SJCRH30 (cell line): ENCODE measurements at regions not wholly inside any gene's neighbourhood (a gene's known extent, or its start where the extent isn't known, plus 50 kb on each side); places are given as distances from the start of the nearest gene placed in this dataset.

ENCODE experiments used
- DNase-seq, 2 experiments: peaks; one replicate each; pipeline ENCODE4 v3.0.0-alpha.2; 2015 to 2020
- H3K27ac ChIP-seq: fragments of 250-450 bp; sonication (Bioruptor Pico); 2 replicates; pipeline ENCODE4 v1.5.1; 2020; ENCODE audit warnings: mild to moderate bottlenecking, moderate library complexity
- H3K27me3 ChIP-seq: fragments of 250-450 bp; sonication (Bioruptor Pico); 2 replicates; pipeline ENCODE4 v1.5.1; 2020; ENCODE audit warnings: mild to moderate bottlenecking, moderate library complexity
- H3K36me3 ChIP-seq: fragments of 250-450 bp; sonication (Bioruptor Pico); 2 replicates; pipeline ENCODE4 v1.5.1; 2020; ENCODE audit warnings: mild to moderate bottlenecking, moderate library complexity
- H3K4me1 ChIP-seq: fragments of 250-450 bp; sonication (Bioruptor Pico); 2 replicates; pipeline ENCODE4 v1.5.1; 2020; ENCODE audit warnings: mild to moderate bottlenecking, moderate library complexity
- H3K4me3 ChIP-seq: fragments of 250-450 bp; sonication (Bioruptor Pico); 2 replicates; pipeline ENCODE4 v1.5.1; 2020; ENCODE audit warnings: mild to moderate bottlenecking, moderate library complexity
- H3K9me3 ChIP-seq: fragments of 250-450 bp; sonication (Bioruptor Pico); replicated peaks from 2 replicates; pipeline ENCODE4 v1.5.1; 2020; ENCODE audit warnings: mild to moderate bottlenecking, moderate library complexity

DNA sequence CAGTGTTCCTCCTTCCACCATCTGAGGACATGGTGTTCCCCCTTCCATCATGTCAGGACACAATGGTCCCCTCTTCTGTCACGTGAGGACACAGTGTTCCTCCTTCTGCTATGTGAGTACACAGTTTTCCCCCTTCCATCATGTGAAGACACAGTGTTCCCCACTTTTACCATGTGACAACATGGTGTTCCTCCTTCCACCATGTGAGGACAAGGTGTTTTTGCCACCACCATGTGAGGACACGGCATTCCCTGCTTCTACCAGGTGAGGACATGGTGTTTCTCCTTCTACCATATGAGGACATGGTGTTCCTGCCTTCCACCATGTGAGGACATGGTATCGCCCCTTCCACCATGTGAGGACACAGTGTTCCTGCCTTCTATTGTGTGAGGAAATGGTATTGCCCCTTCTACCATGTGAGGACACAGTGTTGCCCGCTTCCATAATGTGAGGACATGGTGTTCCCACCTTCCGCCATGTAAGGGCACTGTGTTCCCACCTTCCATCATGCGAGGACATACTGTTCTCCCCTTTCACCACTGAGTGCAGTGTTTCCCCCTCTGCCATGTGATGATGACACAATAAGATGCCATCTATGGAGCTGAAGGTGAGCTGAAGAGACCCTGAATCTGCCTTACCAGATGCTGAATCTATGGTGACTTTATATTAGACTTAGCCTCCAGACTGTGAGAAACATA lies 132.3 kb downstream of the FCRL5 start:
- no peaks in the 10 kb centered on the region for H3K4me1 ChIP-seq
- no peak overlapping the region for H3K4me3 ChIP-seq
- no peaks in the 10 kb centered on the region for H3K9me3 ChIP-seq
- no peaks in the 10 kb centered on the region for H3K27me3 ChIP-seq
- DNase-seq = no peak
- H3K27ac ChIP-seq = no peak overlapping the region
- H3K36me3 ChIP-seq = no peaks in the 10 kb centered on the region

DNA sequence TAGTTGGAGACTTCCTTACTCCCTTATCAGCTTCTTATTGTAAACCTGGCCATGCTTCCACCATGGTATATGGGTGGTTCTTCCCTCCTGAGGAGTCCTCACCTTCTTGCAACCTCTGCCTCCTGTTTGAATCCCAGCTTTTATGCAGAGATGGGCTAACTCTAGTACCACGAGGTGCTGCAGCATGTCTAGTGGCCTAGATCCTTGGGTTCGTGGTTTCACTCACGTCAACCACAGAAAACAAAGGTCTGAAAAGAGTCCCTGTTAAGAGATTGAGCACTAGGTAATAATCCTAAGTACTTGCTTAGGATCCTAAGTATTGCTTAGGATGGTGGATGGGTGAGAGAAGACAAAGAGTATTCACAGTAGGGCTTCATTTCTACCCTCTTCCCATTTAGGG lies 133.7 kb downstream of the FCRL5 start:
- no peaks in the 10 kb centered on the region for H3K4me1 ChIP-seq

DNA sequence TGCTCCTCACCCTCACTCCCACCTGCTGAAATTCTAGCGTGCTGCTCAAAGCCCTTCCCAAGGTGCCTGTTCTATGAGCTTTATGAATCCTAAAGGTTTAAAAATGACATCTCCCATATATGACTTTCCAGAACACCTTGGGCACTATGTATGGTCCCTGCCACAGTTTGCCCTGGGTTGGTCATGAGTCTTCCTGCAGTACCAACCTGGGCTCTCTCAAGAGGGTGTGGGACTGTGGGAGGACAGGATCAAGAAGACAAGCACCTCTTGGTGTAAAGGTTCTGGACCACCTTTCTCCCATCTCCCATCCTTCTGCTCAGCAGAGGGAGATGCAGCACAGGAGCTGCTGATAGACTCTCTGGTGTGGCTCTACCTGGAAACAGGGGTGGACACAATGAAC lies 134.1 kb downstream of the FCRL5 start:
- Histone ChIP-seq H3K9me3 (no peaks in the 10 kb centered on the region), H3K4me1 (no peaks in the 10 kb centered on the region), H3K4me3 (no peak overlapping the region), H3K27ac (no peak overlapping the region), H3K27me3 (no peaks in the 10 kb centered on the region), H3K36me3 (no peaks in the 10 kb centered on the region)
- DNase-seq = no peak

More for the DNA sequence above, 133.7 kb downstream of the FCRL5 start:
- DNase-seq = no peak
- Histone ChIP-seq H3K4me3 (no peak overlapping the region), H3K27ac (no peak overlapping the region), H3K9me3 (no peaks in the 10 kb centered on the region), H3K36me3 (no peaks in the 10 kb centered on the region), H3K27me3 (no peaks in the 10 kb centered on the region)

DNA sequence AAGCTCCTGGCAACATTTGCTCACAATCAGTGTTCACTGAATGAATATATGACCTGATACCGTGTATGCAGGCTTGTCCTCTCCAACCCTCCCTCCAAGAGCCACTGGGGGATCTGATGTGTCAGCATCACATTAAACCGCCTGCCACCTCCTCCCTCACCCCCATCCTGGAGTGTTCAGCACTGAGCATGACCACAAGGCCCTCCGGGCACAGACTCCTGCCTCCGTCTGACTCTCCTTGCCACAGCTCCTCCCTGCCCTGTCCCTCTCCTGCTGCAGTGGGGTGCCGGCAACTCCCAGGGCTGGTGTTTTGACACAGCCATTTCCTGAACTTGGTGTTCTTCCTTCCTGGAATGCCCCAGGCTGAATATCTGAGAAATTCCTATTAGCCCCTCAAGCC lies 136.7 kb downstream of the FCRL5 start:
- no peak overlapping the region for H3K27ac ChIP-seq
- no peaks in the 10 kb centered on the region for H3K36me3 ChIP-seq
- no peaks in the 10 kb centered on the region for H3K9me3 ChIP-seq
- H3K27me3 ChIP-seq = no peaks in the 10 kb centered on the region
- no peak overlapping the region for H3K4me3 ChIP-seq
- DNase-seq = no peak
- no peaks in the 10 kb centered on the region for H3K4me1 ChIP-seq

DNA sequence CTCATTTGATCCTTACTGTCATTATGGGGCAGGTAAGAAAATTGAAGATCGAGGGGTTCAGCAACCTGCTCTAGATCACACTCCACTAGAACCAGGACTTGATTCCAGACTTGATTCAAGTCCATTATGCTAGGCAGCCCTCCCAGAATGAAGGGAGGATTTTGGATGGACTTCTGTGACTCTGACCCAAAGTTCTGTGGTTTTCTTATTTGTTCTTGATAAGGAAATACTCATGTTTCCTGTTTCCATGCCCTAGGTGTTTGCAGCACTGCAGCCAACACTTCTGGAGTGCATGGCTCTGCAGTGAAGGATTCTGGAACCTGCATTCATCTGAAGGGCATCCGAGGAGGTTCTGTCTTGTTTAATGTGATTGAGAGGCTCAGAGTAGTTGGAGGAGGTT lies 140.0 kb downstream of the FCRL5 start:
- no peaks in the 10 kb centered on the region for H3K27me3 ChIP-seq
- H3K27ac ChIP-seq = no peak overlapping the region
- H3K4me1 ChIP-seq = no peaks in the 10 kb centered on the region
- H3K9me3 ChIP-seq = no peaks in the 10 kb centered on the region
- no peak for DNase-seq
- H3K36me3 ChIP-seq = no peaks in the 10 kb centered on the region
- H3K4me3 ChIP-seq = no peak overlapping the region

DNA sequence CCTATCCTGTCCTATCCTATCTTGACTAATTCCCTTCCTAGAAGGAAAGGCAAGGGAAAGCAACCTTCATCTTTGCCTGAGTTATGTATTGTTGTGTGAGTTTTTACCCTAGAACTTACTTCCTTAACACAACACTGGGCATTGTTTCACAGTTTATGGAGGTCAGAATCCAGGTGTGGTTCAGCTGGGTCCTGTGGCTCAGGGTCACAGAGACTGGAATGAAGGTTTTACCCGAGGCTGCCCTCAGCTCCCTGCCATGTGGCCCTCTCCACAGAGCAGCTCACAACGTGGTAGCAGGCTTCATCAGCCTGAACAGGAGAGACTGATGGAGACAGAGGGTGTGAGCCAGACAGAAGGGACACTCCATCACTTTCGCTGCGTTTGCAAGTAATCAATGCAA lies 140.5 kb downstream of the FCRL5 start:
- Histone ChIP-seq H3K36me3 (no peaks in the 10 kb centered on the region), H3K9me3 (no peaks in the 10 kb centered on the region), H3K4me3 (no peak overlapping the region), H3K27me3 (no peaks in the 10 kb centered on the region), H3K4me1 (no peaks in the 10 kb centered on the region), H3K27ac (no peak overlapping the region)
- no peak for DNase-seq

DNA sequence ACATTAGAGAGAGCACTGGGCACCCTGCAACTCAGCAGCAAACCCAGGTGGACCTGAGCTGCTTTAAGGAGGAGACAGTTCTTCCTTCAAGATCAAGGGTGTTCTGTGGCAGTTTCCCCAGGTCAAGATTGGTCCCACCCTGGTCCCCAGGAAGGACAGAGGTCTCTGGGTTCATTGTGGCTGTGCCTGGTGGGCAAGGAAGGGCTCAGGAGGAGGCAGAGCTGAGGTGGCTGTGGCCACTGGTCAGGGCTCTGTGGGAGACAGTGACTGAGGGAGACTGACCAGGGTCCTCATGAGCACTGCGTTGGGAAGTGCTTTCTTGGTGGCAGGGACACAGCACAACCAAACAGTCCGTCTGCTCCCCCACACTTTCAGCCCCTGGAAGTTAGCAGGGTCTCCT lies 141.3 kb downstream of the FCRL5 start:
- Histone ChIP-seq H3K4me3 (no peak overlapping the region), H3K27ac (no peak overlapping the region), H3K9me3 (no peaks in the 10 kb centered on the region), H3K4me1 (no peaks in the 10 kb centered on the region), H3K36me3 (no peaks in the 10 kb centered on the region), H3K27me3 (no peaks in the 10 kb centered on the region)
- DNase-seq = no peak

DNA sequence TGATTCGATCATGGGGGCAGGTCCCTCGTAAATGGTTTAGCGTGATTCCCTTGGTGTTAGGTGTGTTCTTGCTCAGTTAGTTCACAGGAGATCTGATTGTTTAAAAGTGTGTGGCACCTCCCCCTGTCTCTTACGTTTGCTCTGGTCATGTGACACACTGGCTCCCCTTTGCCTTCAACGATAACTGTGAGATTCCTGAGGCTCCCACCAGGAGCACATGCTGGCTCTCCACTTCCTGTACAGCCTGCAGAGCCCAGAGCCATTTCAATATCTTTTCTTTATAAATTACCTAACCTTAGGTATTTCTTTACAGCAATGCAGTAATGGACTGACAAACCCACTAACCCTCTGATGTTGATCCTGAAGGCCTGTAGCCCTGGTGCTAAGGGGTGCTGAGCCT lies 141.9 kb downstream of the FCRL5 start:
- no peak overlapping the region for H3K27ac ChIP-seq
- H3K4me3 ChIP-seq = no peak overlapping the region
- DNase-seq = no peak
- H3K36me3 ChIP-seq = no peaks in the 10 kb centered on the region
- H3K27me3 ChIP-seq = no peaks in the 10 kb centered on the region
- H3K9me3 ChIP-seq = no peaks in the 10 kb centered on the region
- H3K4me1 ChIP-seq = no peaks in the 10 kb centered on the region

DNA sequence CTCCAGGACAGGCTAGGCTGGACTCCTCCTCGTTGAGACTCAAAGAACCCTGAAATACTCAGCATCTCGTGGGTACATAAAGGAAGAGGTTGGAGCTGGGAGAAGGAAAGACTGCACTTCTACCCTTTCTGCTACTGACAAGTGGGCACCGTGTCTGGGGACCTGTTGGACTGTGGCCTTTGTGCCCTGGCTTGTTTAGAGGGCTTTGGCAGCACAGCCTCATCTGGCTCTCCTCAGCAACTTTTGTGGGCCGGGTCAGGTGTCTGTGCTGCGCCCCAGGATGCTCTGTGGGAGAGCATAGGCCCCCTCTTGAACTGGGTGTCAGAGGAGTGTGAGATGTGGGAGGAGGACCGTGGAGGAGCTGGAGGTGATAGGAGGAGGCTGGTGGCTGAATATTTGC lies 142.4 kb downstream of the FCRL5 start:
- DNase-seq = no peak
- no peak overlapping the region for H3K27ac ChIP-seq
- no peaks in the 10 kb centered on the region for H3K9me3 ChIP-seq
- no peak overlapping the region for H3K4me3 ChIP-seq
- H3K36me3 ChIP-seq = no peaks in the 10 kb centered on the region
- H3K27me3 ChIP-seq = 0 out of 2 replicates have a peak, but pooled peaks cover 2% of the 10 kb centered on the region
- H3K4me1 ChIP-seq = no peaks in the 10 kb centered on the region

DNA sequence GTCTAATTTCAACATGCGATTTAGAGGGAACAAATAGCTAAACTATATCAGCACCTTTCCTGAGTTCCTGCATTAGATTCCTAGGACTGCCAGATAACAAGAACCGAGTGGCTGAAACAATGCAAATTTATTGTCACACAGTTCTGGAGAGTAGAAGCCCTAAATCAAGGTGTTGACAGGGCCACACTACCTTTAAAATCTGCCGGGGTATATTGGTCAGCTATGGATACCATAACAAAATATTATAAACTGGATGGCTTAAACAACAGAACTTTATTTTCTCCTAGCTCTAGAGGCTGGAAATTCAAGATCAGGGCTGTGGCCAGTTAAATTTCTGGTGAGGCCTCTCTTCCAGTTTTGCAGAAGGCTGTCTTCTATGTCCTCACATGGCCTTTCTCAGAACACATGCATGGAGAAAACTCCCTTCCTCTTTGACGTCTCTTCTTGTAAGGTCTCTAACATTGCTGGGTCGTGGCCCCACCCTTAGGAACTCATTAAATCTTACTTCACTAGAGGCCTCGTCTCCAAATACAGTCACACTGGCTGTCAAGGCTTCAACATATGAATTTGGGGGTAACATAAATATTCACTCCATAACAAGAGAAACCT lies 144.3 kb downstream of the FCRL5 start:
- H3K9me3 ChIP-seq = no peaks in the 10 kb centered on the region
- no peaks in the 10 kb centered on the region for H3K36me3 ChIP-seq
- H3K27me3 ChIP-seq = 0 out of 2 replicates have a peak, but pooled peaks cover 2% of the 10 kb centered on the region
- H3K27ac ChIP-seq = no peak overlapping the region
- no peak for DNase-seq
- H3K4me1 ChIP-seq = no peaks in the 10 kb centered on the region
- no peak overlapping the region for H3K4me3 ChIP-seq

DNA sequence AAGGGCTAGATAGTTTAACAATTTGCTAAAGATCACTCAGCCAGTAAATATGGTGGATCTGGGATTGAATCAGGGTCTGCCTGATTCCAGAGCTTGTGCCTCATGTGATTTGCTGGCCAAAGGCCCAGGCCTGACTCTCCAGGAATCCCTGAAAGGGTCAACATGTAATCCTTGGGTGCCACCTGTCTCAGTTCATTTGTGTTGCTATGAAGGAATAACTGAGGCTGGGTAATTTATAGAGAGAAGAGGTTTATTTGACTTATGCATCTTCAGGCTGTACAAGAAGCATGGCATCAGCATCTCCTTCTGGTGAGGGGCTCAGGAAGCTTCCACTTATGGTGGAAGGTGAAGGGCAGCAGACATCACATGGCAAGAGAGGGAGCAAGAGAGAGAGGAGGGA lies 144.9 kb downstream of the FCRL5 start:
- no peaks in the 10 kb centered on the region for H3K9me3 ChIP-seq
- H3K4me1 ChIP-seq = no peaks in the 10 kb centered on the region
- H3K4me3 ChIP-seq = no peak overlapping the region
- DNase-seq = no peak
- H3K27ac ChIP-seq = no peak overlapping the region
- no peaks in the 10 kb centered on the region for H3K36me3 ChIP-seq
- 0 out of 2 replicates have a peak, but pooled peaks cover 2% of the 10 kb centered on the region for H3K27me3 ChIP-seq

DNA sequence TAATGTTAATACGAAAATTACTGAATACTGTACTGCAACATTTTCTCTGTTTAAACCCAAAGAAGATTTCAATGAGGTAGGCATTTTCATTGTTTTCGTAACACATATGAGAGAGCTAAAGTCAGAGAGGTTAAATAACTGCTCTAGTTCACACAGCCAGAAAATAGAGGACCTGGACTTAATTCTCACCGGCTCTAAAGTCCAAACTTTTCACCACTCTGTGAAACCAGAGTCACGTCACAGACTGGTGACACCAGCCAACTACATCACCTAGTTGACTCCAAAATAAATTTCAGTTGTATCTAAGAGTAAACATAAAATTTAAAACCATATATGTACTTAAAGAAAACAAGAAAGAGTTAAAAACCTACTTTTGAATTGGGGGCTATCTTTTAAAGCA lies 146.7 kb downstream of the FCRL5 start:
- H3K4me3 ChIP-seq = no peak overlapping the region
- H3K27ac ChIP-seq = no peak overlapping the region
- DNase-seq = no peak
- no peaks in the 10 kb centered on the region for H3K36me3 ChIP-seq
- H3K27me3 ChIP-seq = 0 out of 2 replicates have a peak, but pooled peaks cover 2% of the 10 kb centered on the region
- no peaks in the 10 kb centered on the region for H3K4me1 ChIP-seq
- no peaks in the 10 kb centered on the region for H3K9me3 ChIP-seq

DNA sequence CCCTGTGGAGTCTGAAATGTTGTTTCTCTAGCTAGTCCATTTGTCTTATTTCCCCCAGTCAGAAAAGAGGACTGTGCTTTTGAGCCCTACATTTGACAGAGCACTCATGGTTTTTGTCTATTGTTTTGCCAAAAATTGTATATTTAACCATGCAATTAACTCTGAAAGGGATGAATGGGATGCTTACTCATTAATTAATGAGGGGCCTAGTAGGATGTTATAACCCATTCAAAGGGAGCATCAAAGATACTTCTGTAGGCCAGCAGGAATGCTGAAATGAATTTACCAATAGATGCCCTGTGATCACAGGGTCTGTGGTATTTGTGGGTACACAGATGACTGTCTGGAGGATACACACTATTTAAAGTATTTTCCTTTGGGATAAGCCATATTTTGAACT lies 147.7 kb downstream of the FCRL5 start:
- Histone ChIP-seq H3K4me3 (no peak overlapping the region), H3K4me1 (no peaks in the 10 kb centered on the region), H3K9me3 (no peaks in the 10 kb centered on the region), H3K27ac (no peak overlapping the region), H3K36me3 (no peaks in the 10 kb centered on the region), H3K27me3 (0 out of 2 replicates have a peak, but pooled peaks cover 2% of the 10 kb centered on the region)
- no peak for DNase-seq

DNA sequence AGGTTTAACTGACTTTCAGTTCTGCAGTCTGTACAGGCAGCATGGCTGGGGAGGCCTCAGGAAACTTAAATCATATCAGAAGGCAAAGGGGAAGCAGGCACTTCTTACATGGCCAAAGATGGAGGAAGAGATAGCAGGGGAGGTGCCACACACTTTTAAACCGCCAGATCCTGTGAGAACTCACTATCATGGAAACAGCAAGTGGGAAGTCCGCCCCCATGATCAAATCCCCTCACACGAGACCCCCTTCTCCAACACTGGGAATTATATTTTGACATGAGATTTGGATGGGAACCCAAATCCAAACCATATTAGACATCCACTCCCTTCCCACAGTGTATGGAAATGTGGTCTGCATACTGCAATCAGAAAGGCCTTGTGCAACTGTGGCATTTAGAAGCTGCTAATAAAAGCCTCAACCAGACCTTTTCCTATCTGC lies 148.2 kb downstream of the FCRL5 start:
- DNase-seq = no peak
- H3K27ac ChIP-seq = no peak overlapping the region
- 0 out of 2 replicates have a peak, but pooled peaks cover 2% of the 10 kb centered on the region for H3K27me3 ChIP-seq
- no peak overlapping the region for H3K4me3 ChIP-seq
- H3K4me1 ChIP-seq = no peaks in the 10 kb centered on the region
- H3K36me3 ChIP-seq = no peaks in the 10 kb centered on the region
- H3K9me3 ChIP-seq = no peaks in the 10 kb centered on the region

DNA sequence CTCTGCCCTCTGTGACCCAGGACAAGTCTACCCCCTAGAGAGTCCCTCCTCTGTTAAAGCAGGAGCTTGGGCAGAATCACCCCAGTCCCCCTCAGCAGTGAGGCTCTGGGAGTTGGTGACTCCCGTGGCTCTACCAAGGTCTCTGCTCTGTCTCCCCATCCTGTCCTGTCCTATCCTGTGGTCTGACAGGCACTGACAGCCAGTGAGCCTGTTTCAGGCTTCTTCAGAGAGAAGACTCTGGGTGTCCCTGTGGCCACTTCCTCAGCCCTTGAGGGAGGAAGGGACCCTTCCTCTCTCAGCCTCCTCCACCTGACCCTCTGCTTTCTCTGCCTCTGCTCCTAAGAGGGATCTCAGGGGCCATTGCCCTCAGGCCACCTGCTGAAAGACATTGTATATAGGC lies 148.7 kb downstream of the FCRL5 start:
- Histone ChIP-seq H3K27ac (no peak overlapping the region), H3K4me1 (no peaks in the 10 kb centered on the region), H3K9me3 (no peaks in the 10 kb centered on the region), H3K36me3 (no peaks in the 10 kb centered on the region), H3K27me3 (0 out of 2 replicates have a peak, but pooled peaks cover 2% of the 10 kb centered on the region), H3K4me3 (no peak overlapping the region)
- no peak for DNase-seq

DNA sequence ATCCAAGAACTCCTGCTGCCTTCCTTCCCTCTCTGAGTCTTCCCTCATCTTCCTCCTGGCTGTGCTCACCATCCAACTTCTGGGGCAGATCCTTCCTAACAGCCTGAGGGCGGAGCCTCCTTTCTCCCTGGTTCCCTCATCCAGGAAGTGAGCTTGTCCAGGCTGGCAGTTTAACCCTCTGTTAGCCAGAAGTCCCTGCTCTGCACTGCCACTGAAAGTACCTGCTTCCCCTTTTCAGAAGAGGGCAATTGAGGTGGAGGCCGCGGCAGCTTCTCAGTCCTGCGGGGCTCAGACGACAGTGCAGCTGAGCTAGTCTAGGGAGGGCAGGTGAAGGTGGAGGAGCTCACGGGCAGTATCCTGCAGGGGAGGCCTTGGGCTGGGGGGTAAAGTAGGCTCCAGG lies 149.1 kb downstream of the FCRL5 start:
- Histone ChIP-seq H3K27me3 (0 out of 2 replicates have a peak, but pooled peaks cover 2% of the 10 kb centered on the region), H3K27ac (no peak overlapping the region), H3K4me1 (no peaks in the 10 kb centered on the region), H3K4me3 (no peak overlapping the region), H3K36me3 (no peaks in the 10 kb centered on the region), H3K9me3 (no peaks in the 10 kb centered on the region)
- no peak for DNase-seq
